Mesodermal cell (in vitro differentiated cells): ENCODE measurements at regions not wholly inside any gene's neighbourhood (a gene's known extent, or its start where the extent isn't known, plus 50 kb on each side); places are given as distances from the start of the nearest gene placed in this dataset.

Experiments used
- H3K27ac ChIP-seq: 2 replicates; pipeline ENCODE4 v1.7.0; 2013; ENCODE audit warnings: mild to moderate bottlenecking, low read depth, low read length, moderate library complexity; ENCODE audit not compliant: severe bottlenecking
- H3K36me3 ChIP-seq: 2 replicates; pipeline ENCODE4 v1.7.1; 2013; ENCODE audit warnings: mild to moderate bottlenecking, low read length, moderate library complexity; ENCODE audit not compliant: control insufficient read depth, insufficient read depth
- H3K4me1 ChIP-seq: one replicate; pipeline ENCODE4 v1.7.1; 2013; ENCODE audit warnings: mild to moderate bottlenecking, low read length; ENCODE audit not compliant: insufficient read depth, control insufficient read depth, poor library complexity, severe bottlenecking
- H3K4me3 ChIP-seq: 2 replicates; pipeline ENCODE4 v1.7.0; 2013; ENCODE audit warnings: low read length, control low read depth, mild to moderate bottlenecking; ENCODE audit not compliant: insufficient read depth, poor library complexity, severe bottlenecking; ENCODE audit errors: extremely low read depth
- H3K9me3 ChIP-seq: 2 replicates; pipeline ENCODE4 v1.7.1; 2013; ENCODE audit warnings: mild to moderate bottlenecking, low read length, moderate library complexity; ENCODE audit not compliant: control insufficient read depth
- WGBS, 2 experiments: methylation state at CpG; one replicate each; pipeline ENCODE4 v1.1.5; 2013; ENCODE audit warnings: missing lambda C conversion rate in 2 of 2; ENCODE audit not compliant: insufficient coverage in 2 of 2; 5-methylcytosine and 5-hydroxymethylcytosine counted together

DNA sequence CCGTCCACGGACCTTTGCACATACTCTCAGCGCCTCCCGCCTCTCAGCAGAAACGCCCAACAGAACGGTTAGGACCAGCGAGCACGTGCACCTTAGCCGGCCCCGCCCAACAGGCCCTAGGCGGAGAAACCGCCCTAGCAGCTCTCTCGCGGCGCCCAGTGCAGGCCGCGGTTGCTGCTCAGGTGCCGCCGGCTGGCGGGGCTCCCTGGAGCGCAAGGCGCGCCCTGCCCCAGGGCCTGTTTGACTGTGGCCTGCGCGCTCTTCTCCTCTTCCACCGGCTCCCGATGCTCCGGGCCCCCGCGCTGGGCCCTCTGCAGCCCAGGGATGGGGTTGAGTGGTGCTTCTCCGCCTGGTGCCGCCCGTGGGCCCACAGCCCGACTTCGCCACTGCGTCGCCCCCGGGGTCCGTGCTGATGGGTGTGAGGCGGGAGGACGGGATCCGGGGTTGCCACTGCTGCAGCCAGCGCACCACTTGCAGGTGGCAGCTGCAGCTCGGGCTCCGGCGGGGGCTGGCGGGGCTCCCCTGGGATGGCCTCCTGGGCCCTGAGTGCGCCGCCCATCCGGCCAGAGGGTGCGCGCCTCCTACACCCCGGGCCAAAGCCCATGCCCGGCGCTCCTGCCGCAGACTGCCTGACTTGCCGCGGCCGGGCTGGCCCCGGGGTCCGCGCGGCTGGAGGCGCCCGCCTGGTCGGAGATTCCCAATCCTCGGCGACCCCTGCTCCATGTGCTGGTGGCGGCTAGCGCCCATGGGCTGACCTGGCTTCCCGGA, 1889.4 kb upstream of the CDH9 start:
- Histone ChIP-seq H3K27ac (no peak overlapping the region), H3K9me3 (no peaks in the 10 kb centered on the region), H3K36me3 (no peaks in the 10 kb centered on the region), H3K4me1 (no peaks in the 10 kb centered on the region), H3K4me3 (no peak overlapping the region)
- WGBS, 2 experiments = 95 to 97% methylated on average over 55 to 63 of the region's 71 CpGs

DNA sequence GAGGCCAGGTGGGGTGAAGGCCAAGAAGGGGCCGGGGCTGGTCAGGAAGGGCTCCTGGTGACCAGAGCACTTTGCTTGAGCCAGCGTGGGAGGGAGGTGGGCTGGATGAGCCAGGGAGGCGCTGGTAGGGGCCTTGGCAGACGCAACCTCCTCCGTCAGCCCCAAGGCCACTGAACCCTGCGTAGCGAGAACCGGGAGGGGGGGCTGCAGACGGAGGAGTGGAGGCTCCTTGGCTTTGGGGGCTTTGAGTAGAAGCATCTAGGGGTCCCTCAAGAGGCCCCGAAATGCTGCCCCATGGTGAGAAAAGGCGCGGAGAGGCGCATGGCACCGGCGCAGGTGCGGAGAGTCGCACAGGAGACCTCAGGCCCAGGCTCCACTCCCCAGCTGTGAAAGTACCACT, 1888.0 kb upstream of the CDH9 start:
- WGBS, 2 experiments = 93 to 98% methylated on average over 14 to 16 of the region's 17 CpGs
- Histone ChIP-seq H3K9me3 (no peaks in the 10 kb centered on the region), H3K4me3 (no peak overlapping the region), H3K27ac (no peak overlapping the region), H3K4me1 (no peaks in the 10 kb centered on the region), H3K36me3 (no peaks in the 10 kb centered on the region)

DNA sequence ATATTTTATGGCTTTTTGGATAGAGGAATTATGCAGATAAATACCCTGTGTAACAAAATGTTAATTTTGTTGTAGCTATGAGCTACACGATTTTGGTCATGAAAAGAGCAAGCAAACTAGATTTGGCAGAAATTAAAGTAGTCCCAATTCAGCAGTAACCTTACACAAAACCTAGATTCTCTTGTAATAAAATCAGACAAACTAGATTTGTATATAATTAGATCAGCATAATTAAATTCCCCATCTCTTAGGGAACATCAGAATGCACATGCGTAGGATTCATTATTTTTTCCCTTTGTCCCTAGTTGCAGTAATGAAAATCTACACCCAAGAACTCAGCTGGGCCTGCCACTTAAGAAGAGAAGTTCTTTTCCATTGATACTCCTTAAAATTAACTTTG, 1879.2 kb upstream of the CDH9 start:
- no peaks in the 10 kb centered on the region for H3K4me1 ChIP-seq
- no CpG with 5 or more reads among the region's 2 CpGs for WGBS, 2 experiments
- no peak overlapping the region for H3K27ac ChIP-seq
- no peaks in the 10 kb centered on the region for H3K9me3 ChIP-seq
- no peaks in the 10 kb centered on the region for H3K36me3 ChIP-seq
- H3K4me3 ChIP-seq = no peak overlapping the region

DNA sequence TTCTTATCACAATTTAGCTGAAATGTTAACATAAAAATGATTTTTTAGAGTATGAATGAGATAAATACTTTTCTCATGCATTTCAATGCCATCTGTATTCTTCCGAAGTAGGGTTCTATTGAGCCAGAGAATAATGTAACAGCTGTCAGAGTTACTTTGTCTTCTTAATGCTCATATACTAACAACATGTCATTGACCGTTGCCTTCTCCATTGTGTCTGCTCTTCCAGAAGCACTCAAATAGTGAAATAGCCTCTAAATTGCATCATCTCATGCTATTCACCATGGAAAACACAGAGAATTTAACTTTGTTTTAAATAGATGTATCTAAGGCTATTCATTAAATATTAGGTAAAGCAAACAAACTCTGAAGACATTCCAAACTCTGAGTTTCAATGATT, 1875.9 kb upstream of the CDH9 start:
- Histone ChIP-seq H3K4me3 (no peak overlapping the region), H3K9me3 (no peaks in the 10 kb centered on the region), H3K36me3 (no peaks in the 10 kb centered on the region), H3K27ac (no peak overlapping the region), H3K4me1 (no peaks in the 10 kb centered on the region)
- 100% methylated on average over 1 of the region's 2 CpGs; no CpG with 5 or more reads in 1 of the 2 experiments for WGBS, 2 experiments

DNA sequence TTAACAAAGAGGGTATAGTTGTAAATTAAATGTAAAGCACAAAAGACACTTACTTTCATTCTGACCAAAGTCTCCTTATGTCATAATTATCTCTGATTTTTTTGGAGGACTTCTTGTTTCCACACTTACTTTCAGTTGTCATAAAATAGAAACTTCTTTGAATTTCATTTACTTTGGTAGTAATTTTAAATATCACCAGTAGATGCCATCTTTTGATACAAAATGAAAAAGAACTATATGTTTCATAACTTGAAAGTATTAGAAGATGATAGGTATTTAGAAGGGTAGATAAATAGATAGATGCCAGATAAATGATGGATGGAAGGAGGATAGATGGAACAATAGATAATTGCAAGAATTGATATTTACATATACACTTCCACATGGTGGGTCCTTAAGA, 1865.3 kb upstream of the CDH9 start:
- H3K4me1 ChIP-seq = no peaks in the 10 kb centered on the region
- no peak overlapping the region for H3K4me3 ChIP-seq
- no peak overlapping the region for H3K27ac ChIP-seq
- no peaks in the 10 kb centered on the region for H3K36me3 ChIP-seq
- H3K9me3 ChIP-seq = no peaks in the 10 kb centered on the region

DNA sequence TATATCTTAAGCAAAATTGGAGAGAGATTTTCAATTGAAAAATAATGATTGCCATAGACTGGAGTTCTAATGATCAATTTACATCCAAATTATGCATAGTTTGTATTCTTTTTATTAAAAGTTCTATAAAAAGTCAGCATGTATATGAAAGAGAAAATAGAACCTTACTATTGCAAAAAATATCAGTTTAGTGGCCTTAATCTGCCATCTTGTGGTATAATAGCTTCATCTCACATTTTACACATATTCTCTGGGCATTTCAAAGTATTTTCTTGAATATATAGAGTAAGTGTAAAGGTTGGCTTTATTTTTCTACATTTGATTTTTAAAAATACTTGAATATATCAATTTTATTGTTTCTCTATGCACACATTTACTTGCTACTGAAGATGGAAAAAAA, 1858.6 kb upstream of the CDH9 start:
- H3K9me3 ChIP-seq = no peaks in the 10 kb centered on the region
- no peak overlapping the region for H3K27ac ChIP-seq
- H3K4me1 ChIP-seq = no peaks in the 10 kb centered on the region
- H3K4me3 ChIP-seq = no peak overlapping the region
- no peaks in the 10 kb centered on the region for H3K36me3 ChIP-seq

DNA sequence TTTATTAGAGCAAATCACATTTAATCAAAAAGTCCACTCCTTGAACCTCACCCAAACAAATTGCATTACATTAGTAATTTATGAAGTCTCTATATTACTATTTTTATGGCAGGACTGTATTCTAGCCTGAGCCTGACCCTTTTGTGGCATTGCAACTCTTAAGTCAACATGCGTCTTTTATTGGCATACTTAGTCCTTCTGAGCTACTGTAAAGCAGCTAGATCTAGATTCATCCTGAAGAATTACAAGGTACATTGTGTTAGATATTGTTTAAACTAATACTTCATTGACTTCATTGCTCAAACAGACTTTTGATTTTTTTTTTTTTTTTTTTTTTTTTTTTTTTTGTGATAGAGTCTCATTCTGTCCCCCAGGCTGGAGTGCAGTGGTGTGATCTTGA, 1842.5 kb upstream of the CDH9 start:
- WGBS, 2 experiments = no CpG with 5 or more reads among the region's 1 CpG

DNA sequence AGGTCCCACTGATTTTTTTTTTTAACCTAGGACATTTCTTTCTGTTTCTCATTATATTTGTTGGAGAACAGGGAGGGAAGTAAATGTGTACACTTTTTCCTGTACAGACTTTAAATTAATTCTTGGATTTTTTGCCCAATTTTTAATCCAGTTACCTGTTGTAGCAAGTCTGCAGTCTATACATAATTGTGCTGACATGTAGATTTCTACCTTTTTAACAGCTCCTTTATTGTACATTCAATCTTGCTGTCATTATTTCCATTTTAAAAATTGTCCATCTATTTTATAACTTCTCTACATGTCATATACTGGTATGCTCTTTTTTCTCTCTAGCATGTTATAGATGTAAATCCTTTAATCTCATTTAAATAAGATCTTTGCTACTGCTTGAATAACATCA, 1838.7 kb upstream of the CDH9 start:
- Histone ChIP-seq H3K36me3 (no peaks in the 10 kb centered on the region), H3K27ac (no peak overlapping the region), H3K4me1 (no peaks in the 10 kb centered on the region), H3K9me3 (no peaks in the 10 kb centered on the region), H3K4me3 (no peak overlapping the region)

More for the DNA sequence above, 1842.5 kb upstream of the CDH9 start:
- no peak overlapping the region for H3K4me3 ChIP-seq
- H3K27ac ChIP-seq = no peak overlapping the region
- no peaks in the 10 kb centered on the region for H3K4me1 ChIP-seq
- no peaks in the 10 kb centered on the region for H3K9me3 ChIP-seq
- H3K36me3 ChIP-seq = no peaks in the 10 kb centered on the region

DNA sequence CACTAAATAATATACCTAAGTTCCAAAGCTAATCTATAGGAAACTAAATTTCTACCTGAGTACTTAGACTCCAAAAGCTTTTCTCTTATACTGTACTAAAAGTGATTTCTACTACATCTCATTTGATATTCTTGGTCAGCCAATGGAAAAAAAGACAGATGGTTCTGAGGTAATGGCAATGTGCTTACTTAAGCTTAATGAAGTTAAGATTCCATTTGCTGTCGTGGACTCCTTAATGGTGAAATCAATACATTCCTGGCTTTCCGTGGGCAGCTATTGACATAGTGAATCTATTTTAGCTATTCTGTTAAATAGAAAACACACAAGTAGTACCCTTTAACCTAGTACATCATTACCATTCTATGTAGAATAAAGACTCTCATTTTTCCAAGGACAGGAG, 1825.6 kb upstream of the CDH9 start:
- Histone ChIP-seq H3K4me3 (no peak overlapping the region), H3K36me3 (no peaks in the 10 kb centered on the region), H3K27ac (no peak overlapping the region), H3K4me1 (no peaks in the 10 kb centered on the region), H3K9me3 (no peaks in the 10 kb centered on the region)
- 80% methylated on average over 1 of the region's 2 CpGs; no CpG with 5 or more reads in 1 of the 2 experiments for WGBS, 2 experiments

DNA sequence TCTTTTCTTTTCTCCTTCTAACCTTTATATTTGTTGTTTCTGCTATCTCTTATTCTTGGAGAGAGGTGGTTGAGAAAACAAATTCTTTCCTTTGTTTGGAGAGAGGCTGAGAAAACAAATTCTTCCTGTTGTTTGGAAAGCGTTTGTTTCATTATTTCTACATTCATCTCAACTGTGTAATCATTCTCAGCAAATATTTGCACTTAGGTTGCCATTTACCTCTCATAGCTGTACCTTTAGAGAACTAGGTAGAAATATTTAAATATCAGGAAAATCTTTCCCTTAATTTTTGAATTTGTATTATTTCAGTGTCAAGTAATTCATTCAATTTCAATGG, 1824.4 kb upstream of the CDH9 start:
- H3K27ac ChIP-seq = no peak overlapping the region
- H3K36me3 ChIP-seq = no peaks in the 10 kb centered on the region
- WGBS, 2 experiments = no CpG with 5 or more reads among the region's 1 CpG
- H3K4me1 ChIP-seq = no peaks in the 10 kb centered on the region
- H3K9me3 ChIP-seq = no peaks in the 10 kb centered on the region
- no peak overlapping the region for H3K4me3 ChIP-seq

DNA sequence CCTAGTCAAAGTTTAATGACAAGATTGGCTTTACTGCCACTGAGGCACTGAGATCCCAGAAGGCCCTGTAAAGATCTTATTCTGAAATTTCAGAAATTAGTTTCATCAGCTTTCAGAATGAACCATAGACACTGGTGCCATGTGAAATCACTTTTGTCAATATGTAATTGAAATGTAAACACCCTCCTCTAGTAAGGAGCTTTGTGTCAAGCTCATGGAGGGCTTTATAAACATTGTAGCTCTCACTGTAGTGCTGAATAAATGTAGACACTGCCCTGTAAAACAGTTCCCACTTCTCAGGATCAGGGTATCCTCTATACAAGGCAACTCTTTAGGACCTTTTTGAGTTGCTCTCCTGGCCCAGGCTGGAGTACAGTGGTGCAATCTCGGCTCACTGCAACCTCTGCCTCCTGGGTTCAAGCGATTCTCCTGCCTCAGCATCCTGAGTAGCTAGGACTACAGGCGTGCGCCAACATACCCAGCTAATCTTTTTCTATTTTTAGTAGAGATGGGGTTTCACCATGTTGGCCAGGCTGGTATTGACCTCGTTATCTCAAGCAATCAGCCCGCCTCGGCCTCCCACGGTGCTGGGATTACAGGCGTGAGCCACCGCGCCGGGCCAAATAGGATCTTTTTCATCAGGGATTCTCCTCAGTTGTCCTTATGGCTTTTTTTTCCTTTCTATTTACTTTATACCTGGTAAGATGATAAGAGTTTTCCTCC, 1823.9 kb upstream of the CDH9 start:
- 87 to 97% methylated on average over 7 to 8 of the region's 12 CpGs for WGBS, 2 experiments
- no peak overlapping the region for H3K27ac ChIP-seq
- no peak overlapping the region for H3K4me3 ChIP-seq
- no peaks in the 10 kb centered on the region for H3K36me3 ChIP-seq
- H3K9me3 ChIP-seq = no peaks in the 10 kb centered on the region
- H3K4me1 ChIP-seq = no peaks in the 10 kb centered on the region
